OCI-LY3 (cell line): ENCODE measurements at regions not wholly inside any gene's neighbourhood (a gene's known extent, or its start where the extent isn't known, plus 50 kb on each side); places are given as distances from the start of the nearest gene placed in this dataset.

ENCODE experiments used
- H2AFZ ChIP-seq: fragments of 200-600, 300-600 bp; shearing (Covaris generic); 2 replicates; pipeline ENCODE4 v1.6.0; 2014; ENCODE audit warnings: antibody characterized with exemption, low read depth, low read length
- H3K27ac ChIP-seq: fragments of 200-600, 300-600 bp; sonication (generic); 2 replicates; pipeline ENCODE4 v1.5.1; 2014; ENCODE audit warnings: mild to moderate bottlenecking, low read length, moderate library complexity, mixed read lengths
- H3K27me3 ChIP-seq: fragments of 200-600, 300-600 bp; sonication (generic); 2 replicates; pipeline ENCODE4 v1.6.1; 2014; ENCODE audit warnings: low read depth, low read length, mixed read lengths
- H3K36me3 ChIP-seq: fragments of 200-600, 300-600 bp; sonication (generic); replicated peaks from 2 replicates; pipeline ENCODE3; 2014; ENCODE audit warnings: low read depth, low read length, mixed read lengths
- H3K4me1 ChIP-seq: fragments of 300-600, 200-600 bp; sonication (generic); 2 replicates; pipeline ENCODE4 v1.6.1; 2014; ENCODE audit warnings: low read length, mixed read lengths
- H3K4me2 ChIP-seq: fragments of 200-600, 300-600 bp; sonication (generic); 2 replicates; pipeline ENCODE4 v1.6.1; 2014; ENCODE audit warnings: low read length, mixed read lengths
- H3K4me3 ChIP-seq: fragments of 300-600, 200-600 bp; sonication (generic); 2 replicates; pipeline ENCODE4 v1.5.1; 2014; ENCODE audit warnings: antibody characterized with exemption, mild to moderate bottlenecking, low read length, moderate library complexity
- H3K79me2 ChIP-seq: fragments of 300-600, 200-600 bp; shearing (Covaris generic); 2 replicates; pipeline ENCODE4 v1.6.1; 2014; ENCODE audit warnings: mild to moderate bottlenecking, low read length, mixed read lengths
- H3K9ac ChIP-seq: fragments of 300-600, 200-600 bp; shearing (Covaris generic); 2 replicates; pipeline ENCODE4 v1.6.0; 2014; ENCODE audit warnings: mild to moderate bottlenecking, low read length, moderate library complexity
- H3K9me3 ChIP-seq: fragments of 200-600, 300-600 bp; shearing (Covaris generic); 2 replicates; pipeline ENCODE4 v1.6.1; 2014; ENCODE audit warnings: low read length, mixed read lengths; ENCODE audit not compliant: insufficient read depth
- H4K20me1 ChIP-seq: fragments of 200-600, 300-600 bp; sonication (generic); 2 replicates; pipeline ENCODE4 v1.6.1; 2016; ENCODE audit warnings: low read length, mixed read lengths; ENCODE audit not compliant: insufficient read depth
- EZH2phosphoT487 ChIP-seq: fragments of 200-600 bp; shearing (Covaris generic); IDR thresholded peaks from 2 replicates; pipeline ENCODE4 v1.6.1; 2018; ENCODE audit warnings: antibody characterized with exemption, mixed run types, low read depth
- TF ChIP-seq, protein P1 (sequence below): fragments of 200-600, 300-600 bp; sonication (generic); IDR thresholded peaks from 2 replicates; pipeline ENCODE4 v1.5.1; 2014; ENCODE audit warnings: antibody characterized with exemption, low read length, low read depth

- H3K4me3 ChIP-seq, result no peak overlapping the region
- no peaks in the 10 kb centered on the region for H4K20me1 ChIP-seq
- H3K9ac ChIP-seq, result no peak overlapping the region
- H3K36me3 ChIP-seq, result no peaks in the 10 kb centered on the region
- no peaks in the 10 kb centered on the region for H3K27me3 ChIP-seq
- H3K4me2 ChIP-seq, result no peak overlapping the region
- H3K4me1 ChIP-seq, result peaks cover 8% of the 10 kb centered on the region; the same call in 1 of the 2 replicates
- H2AFZ ChIP-seq, result no peak overlapping the region
- H3K9me3 ChIP-seq, result no peaks in the 10 kb centered on the region
- H3K27ac ChIP-seq, result no peak overlapping the region
- TF ChIP-seq, protein P1, sequence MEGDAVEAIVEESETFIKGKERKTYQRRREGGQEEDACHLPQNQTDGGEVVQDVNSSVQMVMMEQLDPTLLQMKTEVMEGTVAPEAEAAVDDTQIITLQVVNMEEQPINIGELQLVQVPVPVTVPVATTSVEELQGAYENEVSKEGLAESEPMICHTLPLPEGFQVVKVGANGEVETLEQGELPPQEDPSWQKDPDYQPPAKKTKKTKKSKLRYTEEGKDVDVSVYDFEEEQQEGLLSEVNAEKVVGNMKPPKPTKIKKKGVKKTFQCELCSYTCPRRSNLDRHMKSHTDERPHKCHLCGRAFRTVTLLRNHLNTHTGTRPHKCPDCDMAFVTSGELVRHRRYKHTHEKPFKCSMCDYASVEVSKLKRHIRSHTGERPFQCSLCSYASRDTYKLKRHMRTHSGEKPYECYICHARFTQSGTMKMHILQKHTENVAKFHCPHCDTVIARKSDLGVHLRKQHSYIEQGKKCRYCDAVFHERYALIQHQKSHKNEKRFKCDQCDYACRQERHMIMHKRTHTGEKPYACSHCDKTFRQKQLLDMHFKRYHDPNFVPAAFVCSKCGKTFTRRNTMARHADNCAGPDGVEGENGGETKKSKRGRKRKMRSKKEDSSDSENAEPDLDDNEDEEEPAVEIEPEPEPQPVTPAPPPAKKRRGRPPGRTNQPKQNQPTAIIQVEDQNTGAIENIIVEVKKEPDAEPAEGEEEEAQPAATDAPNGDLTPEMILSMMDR, result no peak
- TF ChIP-seq EZH2phosphoT487, result no peak
- H3K79me2 ChIP-seq, result no peaks in the 10 kb centered on the region
Observed at GRCh38 chr14:51160871-51161270, 66.0 kb upstream of the TRIM9 start.

DNA sequence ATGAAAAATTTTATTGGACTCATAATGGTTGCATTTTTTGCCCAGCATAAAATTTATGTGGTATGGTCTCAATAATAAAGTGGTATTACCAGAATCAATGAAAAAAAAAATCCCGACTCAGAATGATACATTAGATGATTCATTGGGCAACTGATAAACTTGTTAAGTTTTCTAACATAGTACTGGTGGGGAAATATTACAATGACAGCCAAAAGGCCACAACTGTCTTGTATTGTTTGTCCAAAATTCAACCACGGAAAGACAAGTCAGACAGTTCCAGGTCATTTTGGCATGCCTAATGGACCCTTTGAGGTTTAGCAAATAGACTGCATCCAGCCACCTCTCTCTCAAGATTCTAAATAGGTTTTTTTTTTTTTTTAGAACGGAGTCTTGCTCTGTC, 70.5 kb upstream of the TRIM9 start:
- no peaks in the 10 kb centered on the region for H3K36me3 ChIP-seq
- no peaks in the 10 kb centered on the region for H4K20me1 ChIP-seq
- H3K27ac ChIP-seq, result no peak overlapping the region
- H3K9me3 ChIP-seq, result no peaks in the 10 kb centered on the region
- TF ChIP-seq, protein P1, result no peak
- TF ChIP-seq EZH2phosphoT487, result no peak
- H3K79me2 ChIP-seq, result no peaks in the 10 kb centered on the region
- H3K4me3 ChIP-seq, result no peak overlapping the region
- no peaks in the 10 kb centered on the region for H3K27me3 ChIP-seq
- H3K9ac ChIP-seq, result no peak overlapping the region
- no peak overlapping the region for H2AFZ ChIP-seq
- no peak overlapping the region for H3K4me2 ChIP-seq
- H3K4me1 ChIP-seq, result peaks cover 8% of the 10 kb centered on the region; the same call in 1 of the 2 replicates

DNA sequence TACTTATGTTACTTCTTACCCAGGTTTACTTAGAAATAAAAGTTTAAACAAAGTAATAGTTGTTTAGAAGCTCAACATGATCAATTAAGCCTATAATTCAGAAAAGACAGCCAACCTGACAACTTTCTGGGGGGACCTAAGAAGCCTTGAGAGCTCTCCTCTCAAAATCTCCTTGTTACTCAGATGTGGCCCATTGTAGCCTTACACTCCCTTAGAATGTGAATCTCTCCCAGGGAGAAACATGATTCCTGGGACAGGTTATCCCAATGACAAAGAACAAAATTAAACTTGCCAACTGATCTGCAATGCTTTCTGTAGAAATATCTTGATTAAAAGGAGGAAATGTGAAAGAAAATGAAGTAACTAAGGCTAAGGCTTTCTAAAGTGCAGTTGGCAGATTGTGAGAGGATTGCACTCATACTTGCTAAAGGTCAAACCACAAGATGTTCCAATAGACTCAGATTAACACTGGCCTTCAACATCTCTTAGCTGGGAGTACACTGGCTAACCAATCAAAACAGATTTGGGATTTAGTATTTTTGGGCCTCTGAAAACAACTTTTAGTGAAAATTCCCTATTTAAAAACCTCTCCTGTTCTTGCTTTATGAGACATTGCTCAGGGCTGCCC, 72.3 kb upstream of the TMX1 start:
- H3K79me2 ChIP-seq, result no peaks in the 10 kb centered on the region
- H3K27ac ChIP-seq, result no peak overlapping the region
- TF ChIP-seq, protein P1, result no peak
- no peak for TF ChIP-seq EZH2phosphoT487
- H3K4me2 ChIP-seq, result no peak overlapping the region
- no peaks in the 10 kb centered on the region for H3K27me3 ChIP-seq
- H3K4me1 ChIP-seq, result 0 out of 2 replicates have a peak, but pooled peaks cover 2% of the 10 kb centered on the region
- no peak overlapping the region for H2AFZ ChIP-seq
- no peaks in the 10 kb centered on the region for H3K9me3 ChIP-seq
- H3K36me3 ChIP-seq, result no peaks in the 10 kb centered on the region
- no peak overlapping the region for H3K4me3 ChIP-seq
- no peak overlapping the region for H3K9ac ChIP-seq
- H4K20me1 ChIP-seq, result no peaks in the 10 kb centered on the region

- Histone ChIP-seq H3K27ac (no peak overlapping the region), H3K9ac (no peak overlapping the region), H3K79me2 (no peaks in the 10 kb centered on the region), H3K4me1 (0 out of 2 replicates have a peak, but pooled peaks cover 2% of the 10 kb centered on the region), H3K4me3 (no peak overlapping the region), H3K4me2 (no peak overlapping the region), H3K27me3 (no peaks in the 10 kb centered on the region), H3K9me3 (no peaks in the 10 kb centered on the region), H3K36me3 (no peaks in the 10 kb centered on the region), H4K20me1 (no peaks in the 10 kb centered on the region), H2AFZ (no peak overlapping the region)
- TF ChIP-seq, protein P1, result no peak
- no peak for TF ChIP-seq EZH2phosphoT487
Observed at GRCh38 chr14:51168215-51168613, 71.8 kb upstream of the TMX1 start.
